ENCODE measurements at regions not wholly inside any gene's neighbourhood (a gene's known extent, or its start where the extent isn't known, plus 50 kb on each side); places are given as distances from the start of the nearest gene placed in this dataset.
"Not testable (repeated sequence)": the region's sequence is repeated elsewhere in the genome, so short reads cannot be mapped to it uniquely, and the experiment has no call there.

- no peaks in the 10 kb centered on the region for H3K36me3 ChIP-seq
- no peak overlapping the region for H3K27ac ChIP-seq
- TF ChIP-seq, protein P1, sequence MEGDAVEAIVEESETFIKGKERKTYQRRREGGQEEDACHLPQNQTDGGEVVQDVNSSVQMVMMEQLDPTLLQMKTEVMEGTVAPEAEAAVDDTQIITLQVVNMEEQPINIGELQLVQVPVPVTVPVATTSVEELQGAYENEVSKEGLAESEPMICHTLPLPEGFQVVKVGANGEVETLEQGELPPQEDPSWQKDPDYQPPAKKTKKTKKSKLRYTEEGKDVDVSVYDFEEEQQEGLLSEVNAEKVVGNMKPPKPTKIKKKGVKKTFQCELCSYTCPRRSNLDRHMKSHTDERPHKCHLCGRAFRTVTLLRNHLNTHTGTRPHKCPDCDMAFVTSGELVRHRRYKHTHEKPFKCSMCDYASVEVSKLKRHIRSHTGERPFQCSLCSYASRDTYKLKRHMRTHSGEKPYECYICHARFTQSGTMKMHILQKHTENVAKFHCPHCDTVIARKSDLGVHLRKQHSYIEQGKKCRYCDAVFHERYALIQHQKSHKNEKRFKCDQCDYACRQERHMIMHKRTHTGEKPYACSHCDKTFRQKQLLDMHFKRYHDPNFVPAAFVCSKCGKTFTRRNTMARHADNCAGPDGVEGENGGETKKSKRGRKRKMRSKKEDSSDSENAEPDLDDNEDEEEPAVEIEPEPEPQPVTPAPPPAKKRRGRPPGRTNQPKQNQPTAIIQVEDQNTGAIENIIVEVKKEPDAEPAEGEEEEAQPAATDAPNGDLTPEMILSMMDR (IDR thresholded peaks at IDR 0.05), result no peak
- no peak for TF ChIP-seq POLR2A (IDR thresholded peaks at IDR 0.05)
- no peaks in the 10 kb centered on the region for H3K4me1 ChIP-seq
- no peaks in the 10 kb centered on the region for H3K9me3 ChIP-seq
- H3K27me3 ChIP-seq, result no peaks in the 10 kb centered on the region
- intact Hi-C loops (cut with DNase I), result no loop called here
- 80 to 85% methylated on average over 4 of the region's 4 CpGs for WGBS, 2 donors
- no peak overlapping the region for H3K4me3 ChIP-seq (replicated peaks in 1 of 3)
- no peak for DNase-seq
These were observed 79.7 kb upstream of the MARK1 start for GRCh38 chr1:220448217-220448616.

- H3K4me3 ChIP-seq (replicated peaks in 1 of 3); H3K27me3 ChIP-seq; H3K9me3 ChIP-seq; DNase-seq; H3K36me3 ChIP-seq; H3K27ac ChIP-seq; H3K4me1 ChIP-seq; intact Hi-C loops (cut with DNase I): not testable (repeated sequence)
- 63 to 66% methylated on average over 3 of the region's 3 CpGs for WGBS, 2 donors
These were observed 83.3 kb upstream of the MARK1 start for GRCh38 chr1:220444586-220444985.

DNA sequence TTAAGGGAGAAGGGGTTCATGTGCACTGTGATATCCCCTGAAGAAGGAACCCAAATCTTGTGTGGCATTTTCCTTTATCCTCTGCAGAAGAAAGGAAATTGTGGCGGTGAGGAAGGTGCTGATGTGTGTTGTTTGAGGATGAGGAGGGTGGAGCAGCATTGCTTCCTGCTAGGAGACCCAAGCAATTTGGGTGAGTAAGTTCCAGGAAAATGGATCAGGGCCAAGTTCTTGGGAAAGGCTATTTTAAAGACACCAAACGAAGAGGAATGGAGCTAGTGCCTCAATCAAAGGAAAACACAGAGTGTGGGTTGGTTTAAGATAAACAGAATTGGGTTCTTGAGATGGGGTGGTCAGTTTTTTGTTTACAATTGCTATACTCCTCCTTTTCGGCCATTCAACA, 86.7 kb upstream of the MARK1 start:
- TF ChIP-seq POLR2A (IDR thresholded peaks at IDR 0.05), result no peak
- TF ChIP-seq, protein P1 (IDR thresholded peaks at IDR 0.05), result no peak
- 51 to 53% methylated on average over 3 of the region's 3 CpGs for WGBS, 2 donors
- Histone ChIP-seq H3K36me3 (no peaks in the 10 kb centered on the region), H3K4me1 (no peaks in the 10 kb centered on the region), H3K4me3 (replicated peaks in 1 of 3) (no peak overlapping the region), H3K9me3 (no peaks in the 10 kb centered on the region), H3K27me3 (no peaks in the 10 kb centered on the region), H3K27ac (no peak overlapping the region)
- intact Hi-C loops (cut with DNase I), result no loop called here
- no peak for DNase-seq

DNA sequence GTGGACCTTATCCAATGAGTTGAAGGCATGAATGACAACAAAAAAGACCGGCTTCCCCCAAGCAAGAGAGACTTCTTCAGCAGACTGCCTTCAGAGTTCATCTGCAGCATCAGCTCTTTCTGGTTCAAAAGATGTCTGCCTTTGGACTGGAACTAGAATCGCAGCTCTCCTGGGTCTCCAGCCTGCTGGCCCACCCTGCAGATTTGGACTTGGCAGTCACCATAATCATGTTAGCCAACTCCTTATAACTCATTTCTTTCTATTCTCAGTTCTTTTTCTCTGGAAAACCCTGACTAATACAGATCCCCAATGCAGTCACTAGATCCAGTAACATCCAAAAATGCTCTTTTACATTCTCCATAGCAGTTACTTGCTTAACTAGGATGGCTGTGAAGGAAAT, 89.2 kb upstream of the MARK1 start:
- H3K27me3 ChIP-seq, result no peaks in the 10 kb centered on the region
- no peaks in the 10 kb centered on the region for H3K9me3 ChIP-seq
- H3K36me3 ChIP-seq, result no peaks in the 10 kb centered on the region
- intact Hi-C loops (cut with DNase I), result no loop called here
- no peaks in the 10 kb centered on the region for H3K4me1 ChIP-seq
- WGBS, 2 donors, result 77 to 87% methylated on average over 2 of the region's 2 CpGs
- no peak for TF ChIP-seq POLR2A (IDR thresholded peaks at IDR 0.05)
- TF ChIP-seq, protein P1 (IDR thresholded peaks at IDR 0.05), result no peak
- no peak for DNase-seq
- H3K4me3 ChIP-seq (replicated peaks in 1 of 3), result no peak overlapping the region
- H3K27ac ChIP-seq, result no peak overlapping the region

DNA sequence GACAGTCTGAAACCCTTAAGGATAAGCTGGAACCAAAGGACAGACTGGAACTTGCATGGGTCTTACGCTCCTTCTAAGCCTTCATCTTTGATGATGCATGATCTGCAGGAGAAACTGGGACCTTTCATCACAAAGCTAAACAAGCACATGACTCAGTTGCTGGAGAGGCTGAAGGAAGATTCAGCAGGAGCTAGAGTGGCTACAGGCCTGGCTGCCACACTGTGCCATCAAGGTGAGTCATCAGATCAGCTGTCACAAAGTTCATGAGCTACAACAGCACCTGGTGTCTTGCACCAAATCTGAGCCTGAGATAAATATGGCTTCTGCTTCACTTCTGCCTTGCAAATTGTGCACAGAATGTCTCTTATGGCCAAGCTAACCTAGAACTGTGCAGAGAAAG, 95.5 kb upstream of the MARK1 start:
- 96 to 100% methylated on average over 1 of the region's 1 CpG for WGBS, 2 donors
- Histone ChIP-seq H3K27ac (no peak overlapping the region), H3K9me3 (no peaks in the 10 kb centered on the region), H3K4me1 (no peaks in the 10 kb centered on the region), H3K4me3 (replicated peaks in 1 of 3) (no peak overlapping the region), H3K27me3 (no peaks in the 10 kb centered on the region), H3K36me3 (no peaks in the 10 kb centered on the region)
- intact Hi-C loops (cut with DNase I), result no loop called here
- DNase-seq, result no peak
- TF ChIP-seq POLR2A (IDR thresholded peaks at IDR 0.05), result no peak
- TF ChIP-seq, protein P1 (IDR thresholded peaks at IDR 0.05), result no peak

Measured in thyroid gland (tissue), 4 donors.